Osteocyte (in vitro differentiated cells): ENCODE measurements at regions not wholly inside any gene's neighbourhood (a gene's known extent, or its start where the extent isn't known, plus 50 kb on each side); places are given as distances from the start of the nearest gene placed in this dataset.

Source experiments
- DNase-seq: peaks from one replicate; pipeline ENCODE4 v3.0.0; 2021; ENCODE audit warnings: mixed read lengths; ENCODE audit not compliant: unreplicated experiment; ENCODE audit errors: extremely low spot score
- H3K27ac Mint-ChIP-seq: one replicate; pipeline ENCODE4 v1.8.0; 2021; ENCODE audit warnings: mild to moderate bottlenecking, mixed read lengths; ENCODE audit not compliant: unreplicated experiment
- H3K27me3 Mint-ChIP-seq: one replicate; pipeline ENCODE4 v1.8.0; 2021; ENCODE audit warnings: mixed read lengths; ENCODE audit not compliant: unreplicated experiment
- H3K36me3 Mint-ChIP-seq: one replicate; pipeline ENCODE4 v1.8.0; 2021; ENCODE audit warnings: mixed read lengths; ENCODE audit not compliant: unreplicated experiment
- H3K4me1 Mint-ChIP-seq: one replicate; pipeline ENCODE4 v1.8.0; 2021; ENCODE audit warnings: mixed read lengths; ENCODE audit not compliant: unreplicated experiment
- H3K4me3 Mint-ChIP-seq: one replicate; pipeline ENCODE4 v1.8.0; 2021; ENCODE audit warnings: mild to moderate bottlenecking, moderate library complexity, mixed read lengths; ENCODE audit not compliant: unreplicated experiment
- H3K9me3 Mint-ChIP-seq: one replicate; pipeline ENCODE4 v1.8.0; 2021; ENCODE audit warnings: mixed read lengths; ENCODE audit not compliant: unreplicated experiment
- CTCF ChIP-seq: fragments of 200-600 bp; sonication (generic); IDR thresholded peaks from 2 replicates; pipeline ENCODE4 v1.5.0; 2021; ENCODE audit warnings: antibody characterized with exemption, mild to moderate bottlenecking, moderate library complexity

- Mint-ChIP-seq H3K9me3 (no peaks in the 10 kb centered on the region), H3K36me3 (no peaks in the 10 kb centered on the region), H3K27ac (no peak overlapping the region), H3K4me1 (no peaks in the 10 kb centered on the region), H3K4me3 (no peak overlapping the region), H3K27me3 (no peaks in the 10 kb centered on the region)
- TF ChIP-seq CTCF: no peak
- no peak for DNase-seq
Observed at GRCh38 chr5:164071671-164072070, 566.3 kb downstream of the MAT2B start.

- Mint-ChIP-seq H3K27me3 (no peaks in the 10 kb centered on the region), H3K36me3 (no peaks in the 10 kb centered on the region), H3K9me3 (no peaks in the 10 kb centered on the region), H3K4me1 (no peaks in the 10 kb centered on the region), H3K27ac (no peak overlapping the region), H3K4me3 (no peak overlapping the region)
- no peak for DNase-seq
- TF ChIP-seq CTCF: no peak
Observed at GRCh38 chr5:164073081-164073480, 567.7 kb downstream of the MAT2B start.

- Mint-ChIP-seq H3K4me3 (no peak overlapping the region), H3K4me1 (no peaks in the 10 kb centered on the region), H3K27ac (no peak overlapping the region), H3K9me3 (no peaks in the 10 kb centered on the region), H3K27me3 (no peaks in the 10 kb centered on the region), H3K36me3 (no peaks in the 10 kb centered on the region)
- DNase-seq: no peak
- TF ChIP-seq CTCF: no peak
Observed at GRCh38 chr5:164076556-164076955, 571.1 kb downstream of the MAT2B start.

- Mint-ChIP-seq H3K27ac (no peak overlapping the region), H3K4me1 (no peaks in the 10 kb centered on the region), H3K36me3 (no peaks in the 10 kb centered on the region), H3K9me3 (no peaks in the 10 kb centered on the region), H3K4me3 (no peak overlapping the region), H3K27me3 (no peaks in the 10 kb centered on the region)
- no peak for DNase-seq
- no peak for TF ChIP-seq CTCF
Observed at GRCh38 chr5:164090358-164090757, 584.9 kb downstream of the MAT2B start.

GRCh38 chr5:164091836-164092235, 586.4 kb downstream of the MAT2B start:
- H3K36me3 Mint-ChIP-seq: no peaks in the 10 kb centered on the region
- H3K9me3 Mint-ChIP-seq: no peaks in the 10 kb centered on the region
- H3K4me3 Mint-ChIP-seq: no peak overlapping the region
- DNase-seq: no peak
- H3K4me1 Mint-ChIP-seq: no peaks in the 10 kb centered on the region
- no peaks in the 10 kb centered on the region for H3K27me3 Mint-ChIP-seq
- H3K27ac Mint-ChIP-seq: no peak overlapping the region
- TF ChIP-seq CTCF: no peak
